C4-2B (cell line): ENCODE measurements at regions not wholly inside any gene's neighbourhood (a gene's known extent, or its start where the extent isn't known, plus 50 kb on each side); places are given as distances from the start of the nearest gene placed in this dataset.

Experiments
- H3K27ac ChIP-seq: fragments of 450-650 bp; 2 replicates; pipeline ENCODE4 v1.5.1; 2017
- ZFX ChIP-seq: fragments of 450-650 bp; IDR thresholded peaks from 2 replicates; pipeline ENCODE4 v1.6.1; 2017
- TF ChIP-seq, protein P1 (sequence below): fragments of 450-650 bp; conservative IDR thresholded peaks from 2 replicates; pipeline ENCODE4 v1.5.1; 2017; ENCODE audit warnings: mild to moderate bottlenecking

DNA sequence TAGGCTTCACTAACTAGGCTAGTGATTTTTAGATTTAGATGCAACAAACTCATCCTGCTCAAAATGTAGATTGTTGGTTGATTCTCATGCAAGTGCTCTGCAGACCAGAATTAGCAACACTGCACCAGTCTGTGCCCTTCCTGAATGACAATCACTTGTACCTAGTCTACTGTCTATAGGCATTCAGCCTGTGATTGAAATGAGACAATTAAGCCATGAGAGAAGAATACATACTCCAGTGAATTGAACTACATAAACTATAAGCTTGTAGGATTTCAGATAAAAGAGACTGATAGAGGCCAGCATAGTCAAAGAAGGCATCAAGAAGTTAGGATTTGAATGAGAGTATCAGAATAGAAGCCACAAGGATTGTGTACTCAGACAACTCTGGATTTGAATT lies 138.3 kb upstream of the NRXN1 start:
- no peak for TF ChIP-seq ZFX
- TF ChIP-seq, protein P1, sequence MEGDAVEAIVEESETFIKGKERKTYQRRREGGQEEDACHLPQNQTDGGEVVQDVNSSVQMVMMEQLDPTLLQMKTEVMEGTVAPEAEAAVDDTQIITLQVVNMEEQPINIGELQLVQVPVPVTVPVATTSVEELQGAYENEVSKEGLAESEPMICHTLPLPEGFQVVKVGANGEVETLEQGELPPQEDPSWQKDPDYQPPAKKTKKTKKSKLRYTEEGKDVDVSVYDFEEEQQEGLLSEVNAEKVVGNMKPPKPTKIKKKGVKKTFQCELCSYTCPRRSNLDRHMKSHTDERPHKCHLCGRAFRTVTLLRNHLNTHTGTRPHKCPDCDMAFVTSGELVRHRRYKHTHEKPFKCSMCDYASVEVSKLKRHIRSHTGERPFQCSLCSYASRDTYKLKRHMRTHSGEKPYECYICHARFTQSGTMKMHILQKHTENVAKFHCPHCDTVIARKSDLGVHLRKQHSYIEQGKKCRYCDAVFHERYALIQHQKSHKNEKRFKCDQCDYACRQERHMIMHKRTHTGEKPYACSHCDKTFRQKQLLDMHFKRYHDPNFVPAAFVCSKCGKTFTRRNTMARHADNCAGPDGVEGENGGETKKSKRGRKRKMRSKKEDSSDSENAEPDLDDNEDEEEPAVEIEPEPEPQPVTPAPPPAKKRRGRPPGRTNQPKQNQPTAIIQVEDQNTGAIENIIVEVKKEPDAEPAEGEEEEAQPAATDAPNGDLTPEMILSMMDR, result no peak
- no peak overlapping the region for H3K27ac ChIP-seq

GRCh38 chr2:51165534-51166260 lies 133.8 kb upstream of the NRXN1 start:
- no peak for TF ChIP-seq ZFX
- TF ChIP-seq, protein P1, result no peak
- no peak overlapping the region for H3K27ac ChIP-seq

DNA sequence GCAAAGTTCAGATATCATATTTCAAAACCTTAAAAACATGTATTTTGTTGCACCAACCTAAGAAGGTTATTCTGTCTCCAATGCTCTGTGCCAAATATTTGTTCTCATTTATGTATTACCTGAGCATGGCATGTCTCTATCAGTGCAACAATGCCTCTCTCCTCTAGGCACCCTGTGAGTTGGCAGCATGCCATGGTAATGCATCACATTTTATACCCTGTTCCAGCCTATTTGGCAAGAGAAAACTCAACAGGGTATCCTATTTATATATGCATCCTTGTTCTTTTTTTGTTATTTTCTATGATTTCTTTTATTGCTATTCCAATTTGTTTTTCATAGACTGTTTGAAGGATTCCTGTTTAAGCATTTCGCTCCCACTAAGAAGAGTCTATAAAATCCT lies 126.3 kb upstream of the NRXN1 start:
- TF ChIP-seq, protein P1, result no peak
- no peak for TF ChIP-seq ZFX
- H3K27ac ChIP-seq, result no peak overlapping the region

- TF ChIP-seq ZFX, result no peak
- TF ChIP-seq, protein P1, result no peak
These were observed 121.3 kb upstream of the NRXN1 start for GRCh38 chr2:51153236-51153635.

GRCh38 chr2:51151490-51152140 lies 119.7 kb upstream of the NRXN1 start:
- H3K27ac ChIP-seq, result no peak overlapping the region
- TF ChIP-seq, protein P1, result no peak
- no peak for TF ChIP-seq ZFX

More at GRCh38 chr2:51153236-51153635, 121.3 kb upstream of the NRXN1 start:
- H3K27ac ChIP-seq, result no peak overlapping the region

DNA sequence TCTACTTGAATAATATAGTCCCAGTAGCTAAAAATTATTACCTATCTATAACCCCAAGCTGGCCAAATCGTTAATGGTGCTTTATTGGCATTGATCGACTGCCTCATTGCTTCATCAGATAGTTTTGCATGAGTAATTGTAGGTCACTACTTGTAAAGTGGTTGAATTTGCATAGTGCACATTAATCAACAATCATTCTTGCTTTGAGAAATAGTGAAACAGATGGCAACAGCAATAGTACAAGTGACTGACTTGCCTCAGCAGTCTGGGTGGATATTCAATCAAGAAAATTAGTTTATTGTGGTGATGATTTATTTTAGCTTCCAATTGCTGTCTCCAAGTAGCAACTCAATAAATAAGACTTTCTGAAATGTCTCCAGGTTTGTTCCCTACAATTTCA lies 117.8 kb upstream of the NRXN1 start:
- no peak overlapping the region for H3K27ac ChIP-seq
- TF ChIP-seq, protein P1, result no peak
- no peak for TF ChIP-seq ZFX

- H3K27ac ChIP-seq, result no peak overlapping the region
- TF ChIP-seq, protein P1, result no peak
- no peak for TF ChIP-seq ZFX
These were observed 113.8 kb upstream of the NRXN1 start for GRCh38 chr2:51145761-51146160.
